ENCODE measurements at regions not wholly inside any gene's neighbourhood (a gene's known extent, or its start where the extent isn't known, plus 50 kb on each side); places are given as distances from the start of the nearest gene placed in this dataset.

- Mint-ChIP-seq H3K4me3 (no peak overlapping the region), H3K36me3 (ENCODE audit: insufficient read depth in 1 of 3, low read depth in 3 of 3) (peaks cover 4 to 15% (median 5%) of the 10 kb centered on the region in 3 experiments), H3K27ac (no peak overlapping the region), H3K4me1 (peaks cover 5 to 11% of the 10 kb centered on the region in 2 experiments; a peak in 1 of 4 replicates), H3K9me3 (peaks cover 14% of the 10 kb centered on the region in 2 experiments), H3K27me3 (ENCODE audit: low read depth) (no peaks in the 10 kb centered on the region)
- H3K4me1 ChIP-seq (ENCODE audit: insufficient read depth, low read length) = no peaks in the 10 kb centered on the region
- H3K9me3 ChIP-seq (ENCODE audit: control insufficient read depth, low read depth, low read length) = no peaks in the 10 kb centered on the region
- no peak for TF ChIP-seq CTCF (conservative IDR thresholded peaks at IDR 0.05)
- H3K27ac ChIP-seq (ENCODE audit: insufficient read length, low read depth, low read length) = no peak overlapping the region
- no peak overlapping the region for H3K23ac ChIP-seq (ENCODE audit: insufficient read length, low read depth, low read length)
- no peak overlapping the region for H2AK5ac ChIP-seq (ENCODE audit: insufficient read length, low read length)
- no peaks in the 10 kb centered on the region for H3K27me3 ChIP-seq (ENCODE audit: insufficient read depth, low read length)
- H3K9ac ChIP-seq (ENCODE audit: extremely low read depth, insufficient read length, low read length) = no peak overlapping the region
- H3T11ph ChIP-seq (ENCODE audit: low read length) = no peak overlapping the region
- H4K8ac ChIP-seq (replicated peaks; ENCODE audit: insufficient read length, low read depth, low read length) = no peak overlapping the region
- H2BK120ac ChIP-seq (ENCODE audit: low read depth, low read length, poor library complexity, severe bottlenecking) = no peak overlapping the region
- H2BK15ac ChIP-seq (ENCODE audit: low read depth, low read length) = no peak overlapping the region
- no peak for DNase-seq
- no peak overlapping the region for H3K18ac ChIP-seq (ENCODE audit: insufficient read length, low read depth, low read length)
- no peak overlapping the region for H2BK20ac ChIP-seq (ENCODE audit: low read depth, low read length, poor library complexity, severe bottlenecking)
- no peak overlapping the region for H2BK5ac ChIP-seq (ENCODE audit: insufficient read length, low read length)
- H3K23me2 ChIP-seq (ENCODE audit: insufficient read length, low read depth, low read length, poor library complexity, severe bottlenecking) = no peaks in the 10 kb centered on the region
- H3K79me1 ChIP-seq (ENCODE audit: insufficient read depth, low read depth, low read length, poor library complexity, severe bottlenecking) = no peaks in the 10 kb centered on the region
- no peaks in the 10 kb centered on the region for H4K20me1 ChIP-seq (ENCODE audit: control insufficient read depth, insufficient read depth, insufficient read length)
- no peak overlapping the region for H4K5ac ChIP-seq (ENCODE audit: insufficient read length, low read depth, low read length)
- no peak overlapping the region for H3K56ac ChIP-seq (ENCODE audit: insufficient read length, low read depth, low read length)
- no peaks in the 10 kb centered on the region for H3K79me2 ChIP-seq (ENCODE audit: insufficient read depth, low read length)
- no peak overlapping the region for H4K91ac ChIP-seq (ENCODE audit: insufficient read length, low read depth, low read length)
- H3K4me2 ChIP-seq (ENCODE audit: insufficient read depth, insufficient read length, low read length) = no peak overlapping the region
- no peak overlapping the region for H3K14ac ChIP-seq (ENCODE audit: insufficient read depth, low read length)
- WGBS (ENCODE audit: extremely low coverage, insufficient read length, low lambda C conversion rate) = no CpG with 5 or more reads among the region's 6 CpGs
- H2AFZ ChIP-seq (ENCODE audit: low read length) = no peak overlapping the region
- H2BK12ac ChIP-seq (ENCODE audit: insufficient read length, low read depth, low read length) = no peak overlapping the region
- no peak overlapping the region for H3K4ac ChIP-seq (ENCODE audit: low read depth, low read length)
These were observed 158.3 kb downstream of the HDGFL1 start for GRCh38 chr6:22727710-22728109.
